ENCODE measurements at regions not wholly inside any gene's neighbourhood (a gene's known extent, or its start where the extent isn't known, plus 50 kb on each side); places are given as distances from the start of the nearest gene placed in this dataset.

DNA sequence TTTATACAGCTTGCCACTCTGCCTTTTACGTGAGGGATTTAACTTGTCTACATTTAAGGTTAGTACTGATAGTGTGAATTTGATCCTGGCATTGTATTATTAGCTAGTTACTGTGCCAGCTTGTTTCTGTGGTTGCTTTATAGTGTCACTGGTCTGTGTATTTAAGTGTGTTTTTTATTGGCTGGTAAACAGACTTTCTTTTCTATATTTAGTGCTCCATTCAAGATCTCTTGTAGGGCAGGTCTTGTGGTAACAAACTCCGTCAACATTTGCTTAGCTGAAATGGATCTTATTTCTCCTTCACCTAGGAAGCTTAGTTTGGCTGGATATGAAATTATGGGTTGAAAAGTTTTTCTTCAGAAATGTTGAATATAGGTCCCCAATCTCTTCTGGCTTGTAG lies 1971.0 kb upstream of the LRRTM1 start:
- POLR2A ChIA-PET, result no interaction called here
- ATAC-seq, result no peak
- no peak for DNase-seq
- Mint-ChIP-seq H3K27me3 (no peaks in the 10 kb centered on the region), H3K4me3 (no peak overlapping the region), H3K36me3 (ENCODE audit: low read depth) (no peaks in the 10 kb centered on the region), H3K4me1 (ENCODE audit: low read depth) (no peaks in the 10 kb centered on the region), H3K9me3 (peaks cover 5% of the 10 kb centered on the region), H3K27ac (no peak overlapping the region)
- TF ChIP-seq, protein P1, sequence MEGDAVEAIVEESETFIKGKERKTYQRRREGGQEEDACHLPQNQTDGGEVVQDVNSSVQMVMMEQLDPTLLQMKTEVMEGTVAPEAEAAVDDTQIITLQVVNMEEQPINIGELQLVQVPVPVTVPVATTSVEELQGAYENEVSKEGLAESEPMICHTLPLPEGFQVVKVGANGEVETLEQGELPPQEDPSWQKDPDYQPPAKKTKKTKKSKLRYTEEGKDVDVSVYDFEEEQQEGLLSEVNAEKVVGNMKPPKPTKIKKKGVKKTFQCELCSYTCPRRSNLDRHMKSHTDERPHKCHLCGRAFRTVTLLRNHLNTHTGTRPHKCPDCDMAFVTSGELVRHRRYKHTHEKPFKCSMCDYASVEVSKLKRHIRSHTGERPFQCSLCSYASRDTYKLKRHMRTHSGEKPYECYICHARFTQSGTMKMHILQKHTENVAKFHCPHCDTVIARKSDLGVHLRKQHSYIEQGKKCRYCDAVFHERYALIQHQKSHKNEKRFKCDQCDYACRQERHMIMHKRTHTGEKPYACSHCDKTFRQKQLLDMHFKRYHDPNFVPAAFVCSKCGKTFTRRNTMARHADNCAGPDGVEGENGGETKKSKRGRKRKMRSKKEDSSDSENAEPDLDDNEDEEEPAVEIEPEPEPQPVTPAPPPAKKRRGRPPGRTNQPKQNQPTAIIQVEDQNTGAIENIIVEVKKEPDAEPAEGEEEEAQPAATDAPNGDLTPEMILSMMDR (IDR thresholded peaks at IDR 0.05), result no peak
- intact Hi-C loops (cut with micrococcal nuclease), result no loop called here
- CTCF ChIA-PET, result no interaction called here

DNA sequence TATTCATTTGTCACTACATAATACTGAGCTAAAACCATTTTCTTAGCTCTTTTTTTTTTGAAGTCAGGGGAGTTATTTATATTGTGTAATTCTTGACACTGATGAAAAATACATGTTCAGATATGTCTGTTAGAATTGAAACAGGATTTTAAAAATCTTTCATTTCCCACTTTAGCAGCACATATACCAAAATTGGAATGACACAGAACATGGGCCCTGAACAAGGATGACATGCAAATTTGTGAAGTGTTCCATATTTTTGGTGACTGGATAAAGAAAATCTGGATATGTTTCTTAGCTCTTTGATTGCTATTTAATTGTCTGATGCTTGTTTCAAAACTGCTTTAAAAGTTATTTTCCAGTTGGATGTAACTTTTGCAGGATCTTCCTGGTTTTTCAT lies 1963.9 kb upstream of the LRRTM1 start:
- Mint-ChIP-seq H3K27ac (no peak overlapping the region), H3K9me3 (peaks cover 11% of the 10 kb centered on the region), H3K36me3 (ENCODE audit: low read depth) (no peaks in the 10 kb centered on the region), H3K27me3 (no peaks in the 10 kb centered on the region), H3K4me1 (ENCODE audit: low read depth) (no peaks in the 10 kb centered on the region), H3K4me3 (no peak overlapping the region)
- ChIA-PET CTCF (no interaction called here), POLR2A (no interaction called here)
- no peak for ATAC-seq
- TF ChIP-seq, protein P1 (IDR thresholded peaks at IDR 0.05), result no peak
- DNase-seq, result no peak
- intact Hi-C loops (cut with micrococcal nuclease), result no loop called here

DNA sequence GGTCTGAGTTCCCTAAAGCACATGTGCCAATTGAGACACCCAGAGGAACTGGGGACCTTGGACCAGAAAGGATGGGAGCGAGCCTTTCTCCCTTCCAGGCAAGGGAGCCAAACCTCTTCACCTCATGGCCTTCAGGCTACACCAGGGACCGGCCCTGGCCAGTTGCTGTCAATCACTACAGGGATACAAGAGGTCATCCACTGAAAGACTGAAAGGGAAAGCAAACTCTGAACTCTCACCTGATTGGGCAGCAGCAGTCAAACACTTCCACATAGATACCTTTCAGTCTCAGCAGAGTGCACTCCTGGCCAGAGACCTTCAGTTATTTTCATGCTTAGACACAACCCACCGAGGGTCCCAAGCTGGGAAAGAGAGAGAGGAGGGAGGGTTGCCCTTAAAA lies 1956.0 kb upstream of the LRRTM1 start:
- no peak overlapping the region for H3K27ac Mint-ChIP-seq
- TF ChIP-seq, protein P1 (IDR thresholded peaks at IDR 0.05), result no peak
- H3K27me3 Mint-ChIP-seq, result no peaks in the 10 kb centered on the region
- intact Hi-C loops (cut with micrococcal nuclease), result no loop called here
- ATAC-seq, result no peak
- no peaks in the 10 kb centered on the region for H3K36me3 Mint-ChIP-seq (ENCODE audit: low read depth)
- CTCF ChIA-PET, result no interaction called here
- peaks cover 11% of the 10 kb centered on the region for H3K9me3 Mint-ChIP-seq
- no peak overlapping the region for H3K4me3 Mint-ChIP-seq
- DNase-seq, result no peak
- POLR2A ChIA-PET, result no interaction called here
- H3K4me1 Mint-ChIP-seq (ENCODE audit: low read depth), result no peaks in the 10 kb centered on the region

DNA sequence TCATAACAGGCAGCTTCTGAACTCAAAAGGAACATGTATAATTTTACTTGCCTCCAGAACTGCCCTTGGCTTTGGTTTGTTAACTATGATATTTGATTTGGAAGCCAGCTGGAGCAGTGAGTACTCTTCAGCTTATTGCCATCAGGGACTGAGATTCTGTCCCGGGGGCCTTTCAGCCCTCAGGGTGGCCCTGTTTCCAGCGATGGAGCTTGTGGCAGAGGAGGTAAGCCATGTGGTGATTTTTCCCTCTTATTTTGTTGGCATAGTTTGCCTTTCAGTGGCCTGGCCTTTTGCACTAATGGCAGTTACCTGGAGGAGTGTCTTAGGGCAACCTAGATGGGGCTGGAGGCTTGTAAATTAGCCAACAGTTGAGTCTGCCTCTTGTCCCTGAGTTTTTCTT lies 1955.0 kb upstream of the LRRTM1 start:
- TF ChIP-seq, protein P1 (IDR thresholded peaks at IDR 0.05), result no peak

DNA sequence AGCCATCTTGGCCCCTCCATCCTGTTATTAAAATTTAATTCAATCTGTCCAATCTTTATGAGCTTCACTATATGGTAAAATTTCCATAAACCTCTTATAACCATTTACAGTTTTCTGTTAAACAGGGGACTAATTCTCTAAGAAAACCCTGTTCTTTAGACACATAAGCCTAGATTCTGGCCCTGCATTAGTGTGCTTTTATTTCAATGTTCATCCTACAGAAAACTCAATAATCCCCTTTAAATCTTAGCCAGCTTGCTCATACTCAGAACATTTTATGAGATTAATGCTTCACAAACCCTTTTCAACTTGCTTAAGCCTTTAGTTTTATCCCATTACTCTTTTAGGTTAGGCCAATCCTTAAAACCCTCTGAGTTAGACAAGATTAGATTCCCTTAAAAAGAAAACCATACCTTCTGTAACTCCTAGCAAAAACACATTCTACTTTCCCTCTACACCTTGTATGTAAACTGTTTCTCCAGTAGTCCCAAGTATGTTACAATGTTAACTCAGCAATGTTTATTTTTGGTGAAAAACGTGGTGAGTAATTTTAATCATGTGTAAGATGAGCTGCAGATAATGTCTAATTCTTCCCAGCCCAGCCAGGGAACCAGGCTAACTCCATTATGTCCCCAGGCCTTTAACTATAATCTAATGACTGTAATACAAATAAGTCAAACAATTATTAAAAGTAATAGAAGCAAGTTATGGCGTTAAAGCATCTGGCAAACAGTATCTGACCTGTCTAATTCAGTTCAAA lies 1953.4 kb upstream of the LRRTM1 start:
- ATAC-seq, result no peak
- no peaks in the 10 kb centered on the region for H3K27me3 Mint-ChIP-seq
- no peak overlapping the region for H3K4me3 Mint-ChIP-seq
- H3K27ac Mint-ChIP-seq, result no peak overlapping the region
- ChIA-PET POLR2A (no interaction called here), CTCF (no interaction called here)
- DNase-seq, result no peak
- peaks cover 17% of the 10 kb centered on the region for H3K9me3 Mint-ChIP-seq
- TF ChIP-seq, protein P1 (IDR thresholded peaks at IDR 0.05), result no peak
- no peaks in the 10 kb centered on the region for H3K4me1 Mint-ChIP-seq (ENCODE audit: low read depth)
- intact Hi-C loops (cut with micrococcal nuclease), result no loop called here
- no peaks in the 10 kb centered on the region for H3K36me3 Mint-ChIP-seq (ENCODE audit: low read depth)

More for the DNA sequence above, 1955.0 kb upstream of the LRRTM1 start:
- intact Hi-C loops (cut with micrococcal nuclease), result no loop called here
- ChIA-PET CTCF (no interaction called here), POLR2A (no interaction called here)
- Mint-ChIP-seq H3K27ac (no peak overlapping the region), H3K9me3 (peaks cover 11% of the 10 kb centered on the region), H3K36me3 (ENCODE audit: low read depth) (no peaks in the 10 kb centered on the region), H3K27me3 (no peaks in the 10 kb centered on the region), H3K4me3 (no peak overlapping the region), H3K4me1 (ENCODE audit: low read depth) (no peaks in the 10 kb centered on the region)
- no peak for DNase-seq
- ATAC-seq, result no peak

All from activated CD8-positive, alpha-beta T cell treated with anti-CD3 and anti-CD28 coated beads for 36 hours (primary cell).